Progenitor cell of endocrine pancreas (in vitro differentiated cells): ENCODE measurements at regions not wholly inside any gene's neighbourhood (a gene's known extent, or its start where the extent isn't known, plus 50 kb on each side); places are given as distances from the start of the nearest gene placed in this dataset.
A peak's percentile ranks its signal among the peaks of the same experiment; 100 is the strongest.

Source experiments
- DNase-seq: peaks from one replicate; pipeline ENCODE4 v3.0.0; 2021; ENCODE audit warnings: low spot score; ENCODE audit not compliant: unreplicated experiment
- H3K27ac Mint-ChIP-seq: 2 replicates; pipeline ENCODE4 v1.8.0; 2021; ENCODE audit warnings: mild to moderate bottlenecking, moderate library complexity, mixed read lengths
- H3K27me3 Mint-ChIP-seq: 2 replicates; pipeline ENCODE4 v1.8.0; 2021; ENCODE audit warnings: mixed read lengths
- H3K36me3 Mint-ChIP-seq: 2 replicates; pipeline ENCODE4 v1.8.0; 2022; ENCODE audit warnings: mixed read lengths; ENCODE audit not compliant: insufficient read depth
- H3K4me1 Mint-ChIP-seq: 2 replicates; pipeline ENCODE4 v1.8.0; 2021; ENCODE audit warnings: low read depth, mixed read lengths
- H3K4me3 Mint-ChIP-seq: 2 replicates; pipeline ENCODE4 v1.8.0; 2021; ENCODE audit warnings: low read depth, mild to moderate bottlenecking, moderate library complexity, mixed read lengths
- H3K9me3 Mint-ChIP-seq: 2 replicates; pipeline ENCODE4 v1.8.0; 2021; ENCODE audit warnings: low read depth, mixed read lengths
- TF ChIP-seq, protein P1 (sequence below): fragments of 200-600 bp; sonication (generic); IDR thresholded peaks from one replicate; pipeline ENCODE4 v1.5.0; 2021; ENCODE audit warnings: antibody characterized with exemption, mild to moderate bottlenecking; ENCODE audit not compliant: unreplicated experiment

DNA sequence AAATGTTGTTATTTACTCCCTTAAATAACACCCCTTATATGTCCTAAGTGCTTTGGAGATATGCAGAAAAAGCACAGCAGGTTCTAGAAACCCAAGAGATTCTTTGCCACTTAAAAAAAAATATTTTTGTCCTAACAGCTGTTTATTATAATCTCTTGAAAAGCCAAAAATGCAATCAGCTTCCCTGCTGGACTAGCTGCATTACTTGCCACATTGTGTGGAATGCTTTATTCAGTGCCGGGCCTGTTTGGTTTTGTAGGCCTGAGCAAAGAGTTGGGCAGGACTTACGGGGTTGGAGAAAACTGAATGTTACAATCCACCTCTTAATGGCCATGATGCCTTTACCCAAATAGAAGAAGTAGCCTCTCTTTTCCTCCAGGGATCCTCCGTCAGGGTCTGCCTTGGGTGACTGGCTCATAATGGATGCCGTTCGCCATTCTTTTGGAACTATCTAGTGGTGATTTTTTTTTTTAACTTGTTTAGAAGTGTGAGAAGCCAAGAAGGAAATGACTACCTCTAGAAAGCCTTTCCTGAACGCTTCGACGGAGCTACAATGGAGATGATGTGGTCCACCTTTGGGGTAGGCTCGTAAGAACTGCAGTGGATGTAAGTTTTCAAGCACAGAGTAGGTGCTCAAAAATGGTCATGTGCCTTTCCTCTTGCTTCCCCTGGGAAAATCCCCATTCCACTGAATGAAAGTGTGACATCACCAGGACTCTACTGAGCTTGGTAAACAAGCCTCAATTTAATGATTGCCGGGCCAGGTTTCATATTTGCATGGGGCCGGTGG is 241.3 kb upstream of the NCAM1 start:
- no peak overlapping the region for H3K27ac Mint-ChIP-seq
- H3K36me3 Mint-ChIP-seq, result no peaks in the 10 kb centered on the region
- TF ChIP-seq, protein P1, sequence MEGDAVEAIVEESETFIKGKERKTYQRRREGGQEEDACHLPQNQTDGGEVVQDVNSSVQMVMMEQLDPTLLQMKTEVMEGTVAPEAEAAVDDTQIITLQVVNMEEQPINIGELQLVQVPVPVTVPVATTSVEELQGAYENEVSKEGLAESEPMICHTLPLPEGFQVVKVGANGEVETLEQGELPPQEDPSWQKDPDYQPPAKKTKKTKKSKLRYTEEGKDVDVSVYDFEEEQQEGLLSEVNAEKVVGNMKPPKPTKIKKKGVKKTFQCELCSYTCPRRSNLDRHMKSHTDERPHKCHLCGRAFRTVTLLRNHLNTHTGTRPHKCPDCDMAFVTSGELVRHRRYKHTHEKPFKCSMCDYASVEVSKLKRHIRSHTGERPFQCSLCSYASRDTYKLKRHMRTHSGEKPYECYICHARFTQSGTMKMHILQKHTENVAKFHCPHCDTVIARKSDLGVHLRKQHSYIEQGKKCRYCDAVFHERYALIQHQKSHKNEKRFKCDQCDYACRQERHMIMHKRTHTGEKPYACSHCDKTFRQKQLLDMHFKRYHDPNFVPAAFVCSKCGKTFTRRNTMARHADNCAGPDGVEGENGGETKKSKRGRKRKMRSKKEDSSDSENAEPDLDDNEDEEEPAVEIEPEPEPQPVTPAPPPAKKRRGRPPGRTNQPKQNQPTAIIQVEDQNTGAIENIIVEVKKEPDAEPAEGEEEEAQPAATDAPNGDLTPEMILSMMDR, result no peak
- peaks cover 3% of the 10 kb centered on the region for H3K9me3 Mint-ChIP-seq
- no peak for DNase-seq
- peaks cover 5% of the 10 kb centered on the region for H3K27me3 Mint-ChIP-seq
- H3K4me3 Mint-ChIP-seq, result no peak overlapping the region
- peaks cover 10% of the 10 kb centered on the region for H3K4me1 Mint-ChIP-seq

DNA sequence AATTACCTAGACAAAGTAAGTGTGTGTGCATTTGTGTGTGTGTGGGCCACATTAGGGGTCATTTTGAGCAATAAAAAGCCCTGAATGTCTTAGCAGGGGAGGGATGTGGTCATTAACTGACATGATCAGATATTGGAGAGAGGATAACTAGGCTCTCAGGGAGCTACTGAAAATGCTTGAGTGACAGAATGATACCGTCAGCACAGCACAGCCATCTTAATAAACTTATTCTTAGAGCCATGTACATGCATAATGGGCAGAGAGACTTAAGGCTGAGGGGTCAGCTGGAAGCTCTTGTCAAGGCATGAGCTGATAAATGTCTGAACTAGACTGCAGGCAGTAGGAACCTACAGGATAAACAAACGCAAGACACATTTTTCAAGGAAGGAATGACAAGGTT is 239.1 kb upstream of the NCAM1 start:
- peaks cover 10% of the 10 kb centered on the region for H3K4me1 Mint-ChIP-seq
- no peak for DNase-seq
- H3K36me3 Mint-ChIP-seq, result no peaks in the 10 kb centered on the region
- H3K27me3 Mint-ChIP-seq, result peaks cover 10% of the 10 kb centered on the region
- no peak overlapping the region for H3K27ac Mint-ChIP-seq
- TF ChIP-seq, protein P1, result no peak
- no peak overlapping the region for H3K4me3 Mint-ChIP-seq
- H3K9me3 Mint-ChIP-seq, result peaks cover 3% of the 10 kb centered on the region

DNA sequence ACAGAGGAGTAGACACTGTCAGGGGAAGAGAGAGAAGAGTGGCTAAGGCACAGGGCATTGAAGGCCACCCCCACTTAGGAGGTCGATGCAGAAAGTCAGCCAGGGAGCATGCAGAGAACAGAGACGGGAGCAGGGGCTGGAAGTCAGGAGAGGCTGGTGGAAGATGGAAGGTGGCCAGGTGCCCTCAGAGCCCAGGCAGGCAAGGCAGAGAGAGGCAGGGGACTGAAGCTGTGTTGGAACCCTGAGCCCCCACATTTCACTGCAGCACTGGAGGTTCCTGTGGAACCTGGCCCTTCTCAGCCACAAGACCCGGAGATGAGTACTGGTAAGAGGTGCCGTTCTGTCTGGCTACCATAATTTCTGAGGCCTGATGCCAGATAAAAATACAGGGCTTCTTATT is 238.3 kb upstream of the NCAM1 start:
- Mint-ChIP-seq H3K4me3 (no peak overlapping the region), H3K27me3 (peaks cover 13% of the 10 kb centered on the region), H3K9me3 (peaks cover 3% of the 10 kb centered on the region), H3K36me3 (no peaks in the 10 kb centered on the region), H3K27ac (no peak overlapping the region), H3K4me1 (peaks cover 10% of the 10 kb centered on the region)
- TF ChIP-seq, protein P1, result no peak
- DNase-seq, result no peak

DNA sequence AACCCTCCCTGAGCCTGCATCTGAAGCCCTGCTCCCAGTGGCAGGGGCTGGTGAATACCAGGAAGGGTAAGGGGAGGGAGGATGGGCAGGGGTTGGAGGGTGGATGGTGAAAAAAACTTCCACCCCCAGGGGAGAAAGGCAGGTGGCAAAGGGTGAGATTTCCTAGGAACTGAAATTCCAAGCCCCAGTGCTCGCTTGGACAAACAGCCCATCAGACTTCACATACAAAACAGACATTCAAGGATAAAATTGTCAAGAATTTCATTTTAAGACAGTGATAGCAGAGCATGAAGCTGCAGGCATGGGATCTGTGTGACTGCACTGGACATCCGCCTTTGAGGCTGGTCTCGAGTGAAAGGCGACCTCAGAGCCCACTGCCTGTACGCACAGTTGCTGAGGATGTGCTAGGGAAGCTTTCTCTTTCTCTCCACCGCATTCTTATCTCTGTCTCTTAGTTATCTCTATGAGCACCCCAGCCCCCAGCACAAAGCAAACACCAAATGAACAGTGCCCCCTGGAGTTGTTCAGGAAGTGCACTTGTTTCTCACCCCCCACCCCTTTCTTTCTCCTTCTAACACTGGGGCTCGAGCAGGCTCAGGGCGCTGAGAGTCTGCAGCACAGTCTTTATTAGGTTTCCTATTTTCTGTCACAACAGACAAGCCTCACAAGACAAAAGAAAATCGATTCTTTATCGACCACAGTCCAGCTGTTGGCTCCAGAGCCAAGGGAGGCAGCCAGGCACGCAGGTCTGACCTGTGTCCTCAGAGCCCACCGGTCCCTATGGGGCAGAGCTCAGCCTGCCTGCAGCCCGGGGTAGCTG is 237.3 kb upstream of the NCAM1 start:
- H3K4me3 Mint-ChIP-seq, result no peak overlapping the region
- peak overlapping the region; percentile 22 for H3K27ac Mint-ChIP-seq
- H3K36me3 Mint-ChIP-seq, result no peaks in the 10 kb centered on the region
- H3K9me3 Mint-ChIP-seq, result peaks cover 3% of the 10 kb centered on the region
- H3K27me3 Mint-ChIP-seq, result peaks cover 13% of the 10 kb centered on the region
- TF ChIP-seq, protein P1, result peak; percentile 20
- no peak for DNase-seq
- H3K4me1 Mint-ChIP-seq, result peaks cover 10% of the 10 kb centered on the region

DNA sequence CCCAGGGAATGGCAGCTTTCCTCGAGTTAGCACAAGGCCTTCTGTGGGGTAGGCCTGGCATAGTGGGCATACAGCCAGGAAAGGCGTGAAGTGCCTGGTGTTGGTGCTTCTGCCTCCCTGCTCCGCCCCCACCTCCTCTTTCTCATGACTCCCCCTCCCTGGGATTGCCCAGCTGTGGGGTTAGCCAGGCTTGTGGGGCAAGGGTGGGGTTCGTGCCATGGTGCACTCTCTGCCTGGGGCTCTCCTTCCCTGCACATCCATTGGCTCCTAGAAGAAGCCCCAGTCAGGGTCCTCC is 236.8 kb upstream of the NCAM1 start:
- DNase-seq, result no peak
- Mint-ChIP-seq H3K4me3 (no peak overlapping the region), H3K27ac (peak overlapping the region; percentile 50), H3K9me3 (peaks cover 3% of the 10 kb centered on the region), H3K36me3 (no peaks in the 10 kb centered on the region), H3K4me1 (peaks cover 10% of the 10 kb centered on the region), H3K27me3 (peaks cover 13% of the 10 kb centered on the region)
- TF ChIP-seq, protein P1, result no peak
